NCI-H2171 (cell line): ENCODE measurements at regions not wholly inside any gene's neighbourhood (a gene's known extent, or its start where the extent isn't known, plus 50 kb on each side); places are given as distances from the start of the nearest gene placed in this dataset.

Experiments used
- DNase-seq: peaks from one replicate; lab custom pipeline; 2025; lab: John Stamatoyannopoulos, UW

GRCh38 chr3:106755336-106755735, 621.9 kb upstream of the CCDC54 start:
- no peak for DNase-seq

GRCh38 chr3:106756901-106757300, 620.3 kb upstream of the CCDC54 start:
- DNase-seq = no peak

DNA sequence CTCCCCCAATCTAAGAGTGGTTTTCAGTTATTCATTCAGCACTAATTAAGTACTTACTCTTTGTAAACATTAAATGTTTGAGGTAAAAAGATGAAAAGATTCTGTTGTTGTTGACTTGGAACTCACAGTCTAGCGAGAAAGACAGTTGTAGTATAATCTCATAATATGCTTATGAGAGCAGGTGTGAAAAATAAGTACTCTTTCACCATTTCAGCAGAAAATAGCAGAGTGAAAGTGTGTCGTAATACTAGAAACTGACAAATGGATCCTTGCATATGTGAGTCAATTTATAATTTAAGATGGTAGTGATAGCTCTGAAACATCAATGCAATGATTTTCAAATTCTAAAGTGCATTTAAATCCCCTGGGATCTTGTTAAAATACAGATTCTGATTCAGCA, 618.8 kb upstream of the CCDC54 start:
- no peak for DNase-seq

GRCh38 chr3:106759731-106760130, 617.5 kb upstream of the CCDC54 start:
- no peak for DNase-seq

- no peak for DNase-seq
Measured at GRCh38 chr3:106765342-106765741, 611.9 kb upstream of the CCDC54 start.

DNA sequence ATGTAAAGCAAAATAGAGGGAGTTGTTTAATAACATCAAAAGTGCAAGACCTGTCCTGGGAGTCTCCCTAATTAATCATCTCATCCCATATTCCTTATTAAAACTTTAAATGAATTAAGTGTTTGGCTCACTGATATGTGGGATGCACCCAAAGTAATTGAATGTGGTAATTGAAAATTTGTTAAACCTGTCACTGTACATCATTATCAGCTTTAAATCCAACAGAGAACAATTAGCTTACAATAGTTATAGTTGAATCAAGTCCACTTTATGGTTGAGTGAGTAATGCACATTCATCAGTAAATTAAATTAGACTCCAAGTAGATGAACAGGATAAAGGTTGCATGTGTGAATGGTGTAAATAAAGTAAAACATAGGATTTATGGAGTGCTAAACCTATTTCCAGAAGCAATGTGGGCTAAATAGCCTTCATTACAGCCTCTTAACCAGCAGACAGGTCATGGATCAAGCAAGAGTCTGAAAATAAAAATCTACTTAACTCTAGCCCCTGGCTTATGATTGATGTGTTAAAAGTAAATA, 608.2 kb upstream of the CCDC54 start:
- no peak for DNase-seq

GRCh38 chr3:106773795-106774194, 603.4 kb upstream of the CCDC54 start:
- no peak for DNase-seq

DNA sequence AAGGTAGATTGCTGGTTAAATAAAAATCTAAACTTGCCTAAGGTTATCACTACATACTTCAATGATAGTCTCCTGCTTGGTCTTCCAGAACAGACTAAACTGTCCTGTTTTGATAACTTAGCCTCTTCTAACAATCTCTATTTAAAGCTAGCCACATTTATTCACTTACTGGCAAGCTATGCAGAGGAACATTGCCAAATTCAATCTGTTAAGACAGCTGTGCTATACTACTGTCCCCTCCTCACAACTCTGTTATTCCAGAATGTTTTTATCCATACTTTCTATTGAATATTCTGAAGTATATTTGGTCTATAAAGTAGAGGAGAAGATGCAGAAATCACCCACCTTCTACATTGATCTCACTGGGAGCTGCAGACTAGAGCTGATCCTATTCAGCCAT, 594.0 kb upstream of the CCDC54 start:
- DNase-seq = no peak

- DNase-seq = no peak
Measured at GRCh38 chr3:106789276-106789675, 588.0 kb upstream of the CCDC54 start.

DNA sequence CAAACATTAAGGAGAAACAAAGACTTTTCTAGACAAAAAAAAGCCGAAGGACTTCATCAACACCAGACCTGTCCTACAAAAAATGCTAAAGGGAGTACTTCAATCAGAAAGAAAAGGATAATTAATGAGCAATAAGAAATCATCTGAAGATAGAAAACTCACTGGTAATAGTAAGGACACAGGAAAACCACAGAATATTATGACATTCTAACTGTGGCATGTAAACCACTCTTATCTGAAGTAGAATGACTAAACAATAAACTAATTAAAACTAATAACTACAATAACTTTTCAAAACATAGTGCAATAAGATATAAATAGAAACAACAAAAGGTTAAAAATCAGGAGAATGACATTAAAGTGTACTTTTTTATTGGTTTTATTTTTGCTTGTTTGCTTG, 584.5 kb upstream of the CCDC54 start:
- no peak for DNase-seq

GRCh38 chr3:106794442-106794841, 582.8 kb upstream of the CCDC54 start:
- DNase-seq = no peak

- no peak for DNase-seq
Measured at GRCh38 chr3:106795553-106795952, 581.7 kb upstream of the CCDC54 start.

GRCh38 chr3:106797461-106797860, 579.8 kb upstream of the CCDC54 start:
- no peak for DNase-seq

DNA sequence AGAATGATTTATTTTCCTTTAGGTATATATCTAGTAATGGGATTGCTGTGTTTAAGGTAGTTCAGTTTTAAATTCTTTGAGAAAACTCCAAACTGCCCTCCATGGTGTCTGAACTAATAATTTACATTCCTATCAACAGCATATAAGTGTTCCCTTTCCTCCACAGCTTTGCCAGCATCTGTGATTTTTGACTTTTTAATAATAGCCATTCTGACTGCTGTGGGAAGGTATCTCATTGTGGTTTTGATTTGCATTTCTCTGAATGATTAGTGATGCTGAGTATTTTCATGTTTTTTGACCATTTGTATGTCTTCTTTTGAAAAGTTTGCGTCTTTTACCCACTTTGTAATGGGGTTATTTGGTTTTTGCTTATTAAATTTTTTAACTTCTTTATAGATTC, 571.6 kb upstream of the CCDC54 start:
- DNase-seq = no peak

GRCh38 chr3:106806964-106807363, 570.3 kb upstream of the CCDC54 start:
- DNase-seq = no peak

- DNase-seq = no peak
Measured at GRCh38 chr3:106809041-106809440, 568.2 kb upstream of the CCDC54 start.

GRCh38 chr3:106809623-106810299, 567.5 kb upstream of the CCDC54 start:
- no peak for DNase-seq

DNA sequence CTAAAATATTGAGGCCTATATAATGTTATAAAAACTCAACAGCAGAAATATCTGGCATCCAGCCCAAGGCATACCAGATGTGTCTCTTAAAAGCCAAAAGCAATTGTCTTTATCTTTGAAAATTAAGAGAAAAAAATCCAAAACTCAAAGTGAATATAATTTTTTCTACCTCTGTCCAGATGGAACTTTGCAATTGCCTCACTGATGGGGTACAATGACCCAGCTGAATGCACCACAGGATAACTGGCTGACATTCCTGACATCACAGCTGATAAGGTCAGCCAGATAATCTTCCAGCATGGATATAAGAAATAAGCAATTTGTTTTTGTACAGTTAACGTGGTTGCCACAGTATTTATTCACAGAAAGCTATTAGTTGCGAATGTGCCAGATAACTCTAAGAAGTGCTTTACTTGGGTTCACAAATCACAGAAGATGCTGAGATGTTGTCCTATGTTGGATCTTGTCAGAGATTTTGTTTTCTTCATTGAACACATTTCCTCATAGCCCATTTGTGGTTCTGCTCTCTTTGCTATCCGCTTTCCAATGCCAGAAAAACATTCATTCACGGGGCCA, 566.9 kb upstream of the CCDC54 start:
- peak; percentile 20 for DNase-seq

GRCh38 chr3:106811376-106811775, 565.9 kb upstream of the CCDC54 start:
- DNase-seq = no peak

DNA sequence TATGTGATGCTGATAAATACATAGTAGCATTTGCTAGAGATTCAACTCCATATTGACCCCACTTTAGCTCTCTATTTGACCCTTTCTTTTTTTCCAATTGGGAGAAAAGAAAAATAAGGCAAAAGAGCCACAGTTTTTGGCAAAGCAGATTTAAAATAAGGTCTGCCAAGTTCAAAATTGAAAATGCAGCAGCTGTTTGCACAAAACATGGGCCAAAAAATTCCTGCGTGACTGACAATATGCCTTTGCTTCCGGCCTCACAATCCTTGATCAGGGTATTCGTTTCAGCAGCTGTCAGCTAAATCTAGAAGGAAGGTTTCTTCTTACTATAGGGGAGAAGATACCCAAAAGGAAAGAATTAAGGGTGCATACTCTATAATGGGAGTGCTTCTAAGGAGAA, 563.5 kb upstream of the CCDC54 start:
- peak; percentile 48 for DNase-seq

DNA sequence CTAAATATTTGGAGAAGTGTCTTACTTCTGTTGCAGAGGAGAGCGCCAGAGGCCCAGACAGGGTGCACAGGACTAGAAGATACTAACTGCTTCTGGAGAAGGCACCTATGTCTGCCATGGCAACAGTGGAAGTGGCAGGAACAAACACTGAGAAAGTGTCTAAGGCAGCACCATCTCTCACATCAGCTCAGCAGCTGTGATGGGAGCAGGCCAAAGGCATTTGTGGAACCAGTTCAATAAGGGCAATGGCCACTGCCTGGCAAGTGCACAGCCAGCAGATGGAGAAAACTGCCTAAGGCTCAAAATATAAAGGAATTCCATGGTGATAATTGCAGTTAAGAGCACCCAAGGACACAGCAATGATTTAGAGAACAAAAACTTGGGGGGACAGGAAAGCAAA, 563.0 kb upstream of the CCDC54 start:
- no peak for DNase-seq

GRCh38 chr3:106816838-106817237, 560.4 kb upstream of the CCDC54 start:
- no peak for DNase-seq

GRCh38 chr3:106817706-106818105, 559.5 kb upstream of the CCDC54 start:
- no peak for DNase-seq

DNA sequence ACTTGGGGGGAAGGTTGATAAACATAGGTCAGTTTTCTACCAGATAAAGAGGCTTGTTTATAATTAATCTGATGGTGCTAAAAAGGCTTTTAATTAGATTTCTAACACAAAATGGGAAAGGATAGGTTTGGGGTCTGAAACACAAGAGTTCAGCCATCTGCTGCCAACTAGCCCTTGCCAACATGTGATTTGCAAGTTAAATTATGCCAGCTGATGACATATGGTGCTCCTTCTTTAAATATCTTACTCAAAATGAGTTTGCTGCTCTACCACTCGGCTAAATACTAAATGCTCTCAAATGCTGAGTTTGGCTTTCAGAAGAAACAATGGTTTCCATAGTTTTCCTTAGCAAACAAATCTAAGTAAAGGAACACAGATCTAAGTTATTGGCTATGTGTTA, 557.8 kb upstream of the CCDC54 start:
- DNase-seq = peak; percentile 82
